ENCODE measurements at regions not wholly inside any gene's neighbourhood (a gene's known extent, or its start where the extent isn't known, plus 50 kb on each side); places are given as distances from the start of the nearest gene placed in this dataset.

DNA sequence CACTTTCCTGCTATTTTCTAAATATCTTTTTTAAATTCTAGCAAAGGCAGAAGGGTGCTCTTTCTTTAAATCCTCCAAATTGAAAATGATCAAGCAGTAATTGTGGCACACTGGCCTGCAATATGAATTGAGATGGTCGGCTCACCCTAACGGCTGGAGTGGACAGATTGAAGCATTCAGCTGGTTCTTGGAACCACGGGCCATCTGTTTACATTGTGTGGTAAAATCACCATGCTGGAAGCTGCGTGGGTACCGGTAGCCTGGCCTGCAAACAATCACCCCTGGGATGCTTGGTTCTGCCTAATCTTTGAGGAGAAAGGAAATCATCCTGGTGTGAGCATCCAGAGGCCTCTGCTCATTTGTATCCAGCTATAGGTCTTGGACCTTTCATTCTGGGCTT is 289.3 kb downstream of the ZNF608 start:
- no peak for TF ChIP-seq EGR1 (IDR thresholded peaks at IDR 0.05; ENCODE audit: low read depth in 2 of 2)
- TF ChIP-seq, protein P1, sequence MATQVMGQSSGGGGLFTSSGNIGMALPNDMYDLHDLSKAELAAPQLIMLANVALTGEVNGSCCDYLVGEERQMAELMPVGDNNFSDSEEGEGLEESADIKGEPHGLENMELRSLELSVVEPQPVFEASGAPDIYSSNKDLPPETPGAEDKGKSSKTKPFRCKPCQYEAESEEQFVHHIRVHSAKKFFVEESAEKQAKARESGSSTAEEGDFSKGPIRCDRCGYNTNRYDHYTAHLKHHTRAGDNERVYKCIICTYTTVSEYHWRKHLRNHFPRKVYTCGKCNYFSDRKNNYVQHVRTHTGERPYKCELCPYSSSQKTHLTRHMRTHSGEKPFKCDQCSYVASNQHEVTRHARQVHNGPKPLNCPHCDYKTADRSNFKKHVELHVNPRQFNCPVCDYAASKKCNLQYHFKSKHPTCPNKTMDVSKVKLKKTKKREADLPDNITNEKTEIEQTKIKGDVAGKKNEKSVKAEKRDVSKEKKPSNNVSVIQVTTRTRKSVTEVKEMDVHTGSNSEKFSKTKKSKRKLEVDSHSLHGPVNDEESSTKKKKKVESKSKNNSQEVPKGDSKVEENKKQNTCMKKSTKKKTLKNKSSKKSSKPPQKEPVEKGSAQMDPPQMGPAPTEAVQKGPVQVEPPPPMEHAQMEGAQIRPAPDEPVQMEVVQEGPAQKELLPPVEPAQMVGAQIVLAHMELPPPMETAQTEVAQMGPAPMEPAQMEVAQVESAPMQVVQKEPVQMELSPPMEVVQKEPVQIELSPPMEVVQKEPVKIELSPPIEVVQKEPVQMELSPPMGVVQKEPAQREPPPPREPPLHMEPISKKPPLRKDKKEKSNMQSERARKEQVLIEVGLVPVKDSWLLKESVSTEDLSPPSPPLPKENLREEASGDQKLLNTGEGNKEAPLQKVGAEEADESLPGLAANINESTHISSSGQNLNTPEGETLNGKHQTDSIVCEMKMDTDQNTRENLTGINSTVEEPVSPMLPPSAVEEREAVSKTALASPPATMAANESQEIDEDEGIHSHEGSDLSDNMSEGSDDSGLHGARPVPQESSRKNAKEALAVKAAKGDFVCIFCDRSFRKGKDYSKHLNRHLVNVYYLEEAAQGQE (IDR thresholded peaks at IDR 0.05): no peak
- TF ChIP-seq FOXA2 (IDR thresholded peaks at IDR 0.05): no peak
- no peak for TF ChIP-seq SP1 (IDR thresholded peaks at IDR 0.05)
- no peak for TF ChIP-seq NR2F2 (IDR thresholded peaks at IDR 0.05)
- no peak overlapping the region for H3K4me3 ChIP-seq (ENCODE audit: low read depth in 1 of 3, low read length in 3 of 3)
- H3K36me3 ChIP-seq (ENCODE audit: control insufficient read depth in 4 of 4, insufficient read depth in 3 of 4, low read depth in 1 of 4, low read length in 3 of 4): no peaks in the 10 kb centered on the region
- no peak for DNase-seq (ENCODE audit: low spot score)
- no peak overlapping the region for H3K9ac ChIP-seq (ENCODE audit: low read depth in 1 of 2, low read length in 2 of 2)
- H3K27ac ChIP-seq (ENCODE audit: low read depth in 1 of 2, low read length in 2 of 2): no peak overlapping the region
- no peaks in the 10 kb centered on the region for H3K27me3 ChIP-seq (ENCODE audit: control insufficient read depth in 4 of 4, insufficient read depth in 4 of 4, low read length in 3 of 4)
- H3K4me1 ChIP-seq (ENCODE audit: control insufficient read depth in 4 of 4, insufficient read depth in 4 of 4, low read length in 3 of 4): no peaks in the 10 kb centered on the region
- WGBS: 81% methylated on average over 5 of the region's 5 CpGs
- peaks cover 0 to 5% (median 2%) of the 10 kb centered on the region in 4 donors for H3K9me3 ChIP-seq (ENCODE audit: control insufficient read depth in 4 of 4, low read length in 3 of 4)

DNA sequence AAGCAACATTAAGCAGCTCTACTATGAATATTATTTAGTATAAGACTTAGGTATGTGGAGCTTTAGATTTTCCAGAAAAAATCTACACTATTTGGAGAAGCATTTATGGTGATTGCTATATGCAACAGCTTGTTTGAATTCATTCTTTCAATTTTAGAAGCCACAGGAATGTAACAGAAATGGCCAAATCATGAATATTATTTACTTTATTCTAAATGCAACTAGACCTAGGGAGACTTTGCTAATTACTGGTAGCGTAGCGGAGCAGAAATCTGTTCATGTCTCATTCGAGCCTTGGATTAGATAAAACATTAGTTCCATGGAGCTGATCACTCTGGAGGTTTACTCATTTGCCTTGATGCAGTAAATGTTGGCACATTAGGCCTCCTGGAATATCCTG is 290.2 kb downstream of the ZNF608 start:
- TF ChIP-seq, protein P2, sequence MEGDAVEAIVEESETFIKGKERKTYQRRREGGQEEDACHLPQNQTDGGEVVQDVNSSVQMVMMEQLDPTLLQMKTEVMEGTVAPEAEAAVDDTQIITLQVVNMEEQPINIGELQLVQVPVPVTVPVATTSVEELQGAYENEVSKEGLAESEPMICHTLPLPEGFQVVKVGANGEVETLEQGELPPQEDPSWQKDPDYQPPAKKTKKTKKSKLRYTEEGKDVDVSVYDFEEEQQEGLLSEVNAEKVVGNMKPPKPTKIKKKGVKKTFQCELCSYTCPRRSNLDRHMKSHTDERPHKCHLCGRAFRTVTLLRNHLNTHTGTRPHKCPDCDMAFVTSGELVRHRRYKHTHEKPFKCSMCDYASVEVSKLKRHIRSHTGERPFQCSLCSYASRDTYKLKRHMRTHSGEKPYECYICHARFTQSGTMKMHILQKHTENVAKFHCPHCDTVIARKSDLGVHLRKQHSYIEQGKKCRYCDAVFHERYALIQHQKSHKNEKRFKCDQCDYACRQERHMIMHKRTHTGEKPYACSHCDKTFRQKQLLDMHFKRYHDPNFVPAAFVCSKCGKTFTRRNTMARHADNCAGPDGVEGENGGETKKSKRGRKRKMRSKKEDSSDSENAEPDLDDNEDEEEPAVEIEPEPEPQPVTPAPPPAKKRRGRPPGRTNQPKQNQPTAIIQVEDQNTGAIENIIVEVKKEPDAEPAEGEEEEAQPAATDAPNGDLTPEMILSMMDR (IDR thresholded peaks at IDR 0.05; ENCODE audit: low read depth, low read length, missing input control): no peak
- TF ChIP-seq RAD21 (IDR thresholded peaks at IDR 0.05) (no peak), SP1 (IDR thresholded peaks at IDR 0.05) (no peak)
- Histone ChIP-seq H3K27me3 (ENCODE audit: control insufficient read depth in 4 of 4, insufficient read depth in 4 of 4, low read length in 3 of 4) (no peaks in the 10 kb centered on the region), H3K36me3 (ENCODE audit: control insufficient read depth in 4 of 4, insufficient read depth in 3 of 4, low read depth in 1 of 4, low read length in 3 of 4) (no peaks in the 10 kb centered on the region), H3K27ac (ENCODE audit: low read depth in 1 of 2, low read length in 2 of 2) (no peak overlapping the region), H3K9me3 (ENCODE audit: control insufficient read depth in 4 of 4, low read length in 3 of 4) (peaks cover 0 to 4% (median 1%) of the 10 kb centered on the region in 4 donors), H3K4me1 (ENCODE audit: control insufficient read depth in 4 of 4, insufficient read depth in 4 of 4, low read length in 3 of 4) (no peaks in the 10 kb centered on the region), H3K4me3 (ENCODE audit: low read depth in 1 of 3, low read length in 3 of 3) (no peak overlapping the region), H3K9ac (ENCODE audit: low read depth in 1 of 2, low read length in 2 of 2) (no peak overlapping the region)
- 89% methylated on average over 3 of the region's 3 CpGs for WGBS
- DNase-seq (ENCODE audit: low spot score): no peak

DNA sequence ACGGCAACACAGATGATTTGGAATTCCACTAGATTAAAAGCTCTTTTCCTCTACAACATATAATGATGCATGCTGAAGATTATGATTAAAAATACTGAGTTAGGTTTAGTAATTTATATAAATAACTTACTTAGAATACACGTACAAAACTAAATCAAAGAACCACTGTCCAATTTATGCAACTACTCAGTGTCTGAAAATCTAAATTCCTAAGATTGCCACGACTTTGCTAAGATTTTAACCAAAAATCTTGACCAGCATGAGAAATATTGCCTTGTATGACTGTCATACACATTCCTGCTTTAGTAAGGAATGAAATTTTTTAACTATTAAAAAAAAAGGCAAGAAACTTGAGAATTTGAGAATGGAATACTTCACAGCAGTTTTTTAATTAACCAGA is 292.4 kb downstream of the ZNF608 start:
- no peak for DNase-seq (ENCODE audit: low spot score)
- Histone ChIP-seq H3K9me3 (ENCODE audit: control insufficient read depth in 4 of 4, low read length in 3 of 4) (no peaks in the 10 kb centered on the region), H3K27me3 (ENCODE audit: control insufficient read depth in 4 of 4, insufficient read depth in 4 of 4, low read length in 3 of 4) (no peaks in the 10 kb centered on the region), H3K27ac (ENCODE audit: low read depth in 1 of 2, low read length in 2 of 2) (no peak overlapping the region), H3K9ac (ENCODE audit: low read depth in 1 of 2, low read length in 2 of 2) (no peak overlapping the region), H3K4me1 (ENCODE audit: control insufficient read depth in 4 of 4, insufficient read depth in 4 of 4, low read length in 3 of 4) (no peaks in the 10 kb centered on the region), H3K4me3 (ENCODE audit: low read depth in 1 of 3, low read length in 3 of 3) (no peak overlapping the region), H3K36me3 (ENCODE audit: control insufficient read depth in 4 of 4, insufficient read depth in 3 of 4, low read depth in 1 of 4, low read length in 3 of 4) (no peaks in the 10 kb centered on the region)
- WGBS: 75% methylated on average over 3 of the region's 3 CpGs
- TF ChIP-seq MAX (IDR thresholded peaks at IDR 0.05): no peak
- TF ChIP-seq HNF4A (conservative IDR thresholded peaks at IDR 0.05): no peak
- no peak for TF ChIP-seq HNF4G (IDR thresholded peaks at IDR 0.05)
- TF ChIP-seq YY1 (IDR thresholded peaks at IDR 0.05): no peak
- TF ChIP-seq, protein P2 (IDR thresholded peaks at IDR 0.05; ENCODE audit: low read depth, low read length, missing input control): no peak
- TF ChIP-seq RAD21 (IDR thresholded peaks at IDR 0.05): no peak
- no peak for TF ChIP-seq RXRA (IDR thresholded peaks at IDR 0.05)
- TF ChIP-seq, protein P1 (IDR thresholded peaks at IDR 0.05): no peak
- TF ChIP-seq ZBTB33 (IDR thresholded peaks at IDR 0.05): no peak
- no peak for TF ChIP-seq JUND (IDR thresholded peaks at IDR 0.05)
- no peak for TF ChIP-seq FOXA2 (IDR thresholded peaks at IDR 0.05)
